H7 (cell line): ENCODE measurements at regions not wholly inside any gene's neighbourhood (a gene's known extent, or its start where the extent isn't known, plus 50 kb on each side); places are given as distances from the start of the nearest gene placed in this dataset.
"Not testable (repeated sequence)": the region's sequence is repeated elsewhere in the genome, so short reads cannot be mapped to it uniquely, and the experiment has no call there.

Experiments
- DNase-seq: peaks from one replicate; pipeline ENCODE4 v3.0.0; 2012
- H3K27me3 ChIP-seq: 2 replicates; pipeline ENCODE4 v1.6.0; 2011; ENCODE audit warnings: mild to moderate bottlenecking, low read length; ENCODE audit not compliant: control insufficient read depth, insufficient read depth
- H3K36me3 ChIP-seq: replicated peaks from 2 replicates; pipeline ENCODE4 v1.5.1; 2011; ENCODE audit warnings: low read length; ENCODE audit not compliant: control insufficient read depth, insufficient read depth
- H3K4me3 ChIP-seq: 2 replicates; pipeline ENCODE4 v1.5.1; 2011; ENCODE audit warnings: low read depth, mild to moderate bottlenecking, control low read depth, low read length, moderate library complexity; ENCODE audit not compliant: insufficient read depth

GRCh38 chr5:162886717-162887116 is 550.7 kb upstream of the CCNG1 start:
- H3K4me3 ChIP-seq = no peak overlapping the region
- peak; percentile 8 for DNase-seq
- H3K36me3 ChIP-seq = no peaks in the 10 kb centered on the region
- H3K27me3 ChIP-seq = no peaks in the 10 kb centered on the region

GRCh38 chr5:162888268-162888667 is 549.1 kb upstream of the CCNG1 start:
- Histone ChIP-seq H3K36me3 (no peaks in the 10 kb centered on the region), H3K4me3 (no peak overlapping the region), H3K27me3 (no peaks in the 10 kb centered on the region)
- no peak for DNase-seq

- Histone ChIP-seq H3K36me3 (no peaks in the 10 kb centered on the region), H3K4me3 (no peak overlapping the region), H3K27me3 (no peaks in the 10 kb centered on the region)
- DNase-seq = no peak
These were observed 525.5 kb upstream of the CCNG1 start for GRCh38 chr5:162911873-162912272.

- Histone ChIP-seq H3K27me3 (no peaks in the 10 kb centered on the region), H3K4me3 (no peak overlapping the region)
These were observed 521.0 kb upstream of the CCNG1 start for GRCh38 chr5:162916368-162916767.

GRCh38 chr5:162929104-162929503 is 508.3 kb upstream of the CCNG1 start:
- no peaks in the 10 kb centered on the region for H3K27me3 ChIP-seq
- DNase-seq = no peak
- no peaks in the 10 kb centered on the region for H3K36me3 ChIP-seq
- no peak overlapping the region for H3K4me3 ChIP-seq

More at GRCh38 chr5:162916368-162916767, 521.0 kb upstream of the CCNG1 start:
- DNase-seq = no peak
- H3K36me3 ChIP-seq = no peaks in the 10 kb centered on the region

GRCh38 chr5:162931501-162931900 is 505.9 kb upstream of the CCNG1 start:
- H3K36me3 ChIP-seq = no peaks in the 10 kb centered on the region
- no peaks in the 10 kb centered on the region for H3K27me3 ChIP-seq
- H3K4me3 ChIP-seq = no peak overlapping the region
- no peak for DNase-seq

- no peaks in the 10 kb centered on the region for H3K36me3 ChIP-seq
- DNase-seq = no peak
- no peaks in the 10 kb centered on the region for H3K27me3 ChIP-seq
- no peak overlapping the region for H3K4me3 ChIP-seq
These were observed 497.4 kb upstream of the CCNG1 start for GRCh38 chr5:162939991-162940390.

- Histone ChIP-seq H3K4me3 (no peak overlapping the region), H3K36me3 (no peaks in the 10 kb centered on the region), H3K27me3 (no peaks in the 10 kb centered on the region)
- no peak for DNase-seq
These were observed 488.7 kb upstream of the CCNG1 start for GRCh38 chr5:162948677-162949076.

GRCh38 chr5:162956570-162956969 is 480.8 kb upstream of the CCNG1 start:
- peak; percentile 2 for DNase-seq
- Histone ChIP-seq H3K36me3 (no peaks in the 10 kb centered on the region), H3K27me3 (no peaks in the 10 kb centered on the region), H3K4me3 (no peak overlapping the region)

GRCh38 chr5:162964144-162964543 is 473.3 kb upstream of the CCNG1 start:
- H3K36me3 ChIP-seq, H3K27me3 ChIP-seq, H3K4me3 ChIP-seq, DNase-seq: not testable (repeated sequence)

GRCh38 chr5:162990063-162990462 is 447.3 kb upstream of the CCNG1 start:
- DNase-seq = no peak
- no peaks in the 10 kb centered on the region for H3K27me3 ChIP-seq
- H3K36me3 ChIP-seq = no peaks in the 10 kb centered on the region

GRCh38 chr5:162990856-162991497 is 446.4 kb upstream of the CCNG1 start:
- Histone ChIP-seq H3K27me3 (no peaks in the 10 kb centered on the region), H3K36me3 (no peaks in the 10 kb centered on the region), H3K4me3 (no peak overlapping the region)
- no peak for DNase-seq

More at GRCh38 chr5:162990063-162990462, 447.3 kb upstream of the CCNG1 start:
- no peak overlapping the region for H3K4me3 ChIP-seq

- H3K4me3 ChIP-seq = no peak overlapping the region
- H3K36me3 ChIP-seq = no peaks in the 10 kb centered on the region
- no peaks in the 10 kb centered on the region for H3K27me3 ChIP-seq
- no peak for DNase-seq
These were observed 441.8 kb upstream of the CCNG1 start for GRCh38 chr5:162995568-162995967.

- no peak for DNase-seq
- Histone ChIP-seq H3K36me3 (no peaks in the 10 kb centered on the region), H3K27me3 (no peaks in the 10 kb centered on the region), H3K4me3 (no peak overlapping the region)
These were observed 441.3 kb upstream of the CCNG1 start for GRCh38 chr5:162996053-162996452.

GRCh38 chr5:163005949-163006348 is 431.4 kb upstream of the CCNG1 start:
- H3K27me3 ChIP-seq = no peaks in the 10 kb centered on the region
- no peak overlapping the region for H3K4me3 ChIP-seq
- peak; percentile 7 for DNase-seq
- H3K36me3 ChIP-seq = no peaks in the 10 kb centered on the region
